ENCODE measurements at regions not wholly inside any gene's neighbourhood (a gene's known extent, or its start where the extent isn't known, plus 50 kb on each side); places are given as distances from the start of the nearest gene placed in this dataset.

GRCh38 chr6:153816366-153816765 lies 222.7 kb upstream of the OPRM1 start:
- Histone ChIP-seq H3K4me3 (no peak overlapping the region), H3K27me3 (no peaks in the 10 kb centered on the region), H3K27ac (no peak overlapping the region), H3K4me1 (no peaks in the 10 kb centered on the region), H3K36me3 (no peaks in the 10 kb centered on the region), H3K9me3 (peaks cover 0 to 5% (median 0%) of the 10 kb centered on the region in 4 donors)
- ATAC-seq (ENCODE audit: low FRiP score in 2 of 2): no peak
- no peak for DNase-seq
- TF ChIP-seq POLR2AphosphoS5 (IDR thresholded peaks at IDR 0.05): no peak
- no peak for TF ChIP-seq EP300 (IDR thresholded peaks at IDR 0.05)
- no peak for TF ChIP-seq POLR2A (IDR thresholded peaks at IDR 0.05)
- TF ChIP-seq, protein P1, sequence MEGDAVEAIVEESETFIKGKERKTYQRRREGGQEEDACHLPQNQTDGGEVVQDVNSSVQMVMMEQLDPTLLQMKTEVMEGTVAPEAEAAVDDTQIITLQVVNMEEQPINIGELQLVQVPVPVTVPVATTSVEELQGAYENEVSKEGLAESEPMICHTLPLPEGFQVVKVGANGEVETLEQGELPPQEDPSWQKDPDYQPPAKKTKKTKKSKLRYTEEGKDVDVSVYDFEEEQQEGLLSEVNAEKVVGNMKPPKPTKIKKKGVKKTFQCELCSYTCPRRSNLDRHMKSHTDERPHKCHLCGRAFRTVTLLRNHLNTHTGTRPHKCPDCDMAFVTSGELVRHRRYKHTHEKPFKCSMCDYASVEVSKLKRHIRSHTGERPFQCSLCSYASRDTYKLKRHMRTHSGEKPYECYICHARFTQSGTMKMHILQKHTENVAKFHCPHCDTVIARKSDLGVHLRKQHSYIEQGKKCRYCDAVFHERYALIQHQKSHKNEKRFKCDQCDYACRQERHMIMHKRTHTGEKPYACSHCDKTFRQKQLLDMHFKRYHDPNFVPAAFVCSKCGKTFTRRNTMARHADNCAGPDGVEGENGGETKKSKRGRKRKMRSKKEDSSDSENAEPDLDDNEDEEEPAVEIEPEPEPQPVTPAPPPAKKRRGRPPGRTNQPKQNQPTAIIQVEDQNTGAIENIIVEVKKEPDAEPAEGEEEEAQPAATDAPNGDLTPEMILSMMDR (IDR thresholded peaks at IDR 0.05): no peak
- WGBS, 2 donors: 32 to 43% methylated on average over 3 of the region's 3 CpGs

- Histone ChIP-seq H3K36me3 (no peaks in the 10 kb centered on the region), H3K4me3 (no peak overlapping the region), H3K9me3 (peaks cover 0 to 5% (median 0%) of the 10 kb centered on the region in 4 donors), H3K4me1 (no peaks in the 10 kb centered on the region), H3K27me3 (no peaks in the 10 kb centered on the region), H3K27ac (no peak overlapping the region)
- no peak for DNase-seq
- ATAC-seq (ENCODE audit: low FRiP score in 2 of 2): no peak
- 18 to 39% methylated on average over 1 of the region's 1 CpG for WGBS, 2 donors
- no peak for TF ChIP-seq POLR2A (IDR thresholded peaks at IDR 0.05)
- no peak for TF ChIP-seq POLR2AphosphoS5 (IDR thresholded peaks at IDR 0.05)
- TF ChIP-seq, protein P1 (IDR thresholded peaks at IDR 0.05): no peak
- TF ChIP-seq EP300 (IDR thresholded peaks at IDR 0.05): no peak
Measured at GRCh38 chr6:153814136-153814535, 224.9 kb upstream of the OPRM1 start.

DNA sequence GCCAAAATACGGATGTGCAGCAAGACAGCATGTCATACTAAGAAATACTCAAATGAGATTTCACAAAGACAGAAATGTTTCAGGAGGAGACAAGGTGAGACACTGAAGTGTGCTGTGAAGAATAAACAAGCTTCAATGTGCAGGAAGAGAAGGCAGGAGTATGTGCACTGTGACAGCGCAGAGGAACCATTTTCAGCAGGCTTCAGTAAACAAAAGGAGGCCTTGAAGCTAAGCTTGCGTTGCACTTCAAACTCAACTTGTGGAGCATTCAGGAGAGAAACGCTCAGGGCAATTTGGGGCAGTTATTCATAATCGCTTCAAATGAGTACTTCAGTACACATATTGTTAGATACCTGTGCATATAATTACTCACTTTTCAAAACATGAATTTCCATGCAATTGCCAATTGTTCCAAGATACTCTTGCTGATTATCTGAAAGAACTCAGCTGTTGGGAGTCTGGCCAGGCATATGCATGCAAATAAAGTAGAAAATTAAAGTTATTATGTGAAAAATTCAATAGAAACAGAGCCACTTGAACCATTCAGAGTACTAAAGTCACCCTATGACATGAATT lies 234.2 kb upstream of the OPRM1 start:
- no peak for DNase-seq
- ATAC-seq (ENCODE audit: low FRiP score in 2 of 2): no peak
- Histone ChIP-seq H3K4me3 (no peak overlapping the region), H3K27ac (no peak overlapping the region), H3K4me1 (no peaks in the 10 kb centered on the region), H3K27me3 (no peaks in the 10 kb centered on the region), H3K36me3 (no peaks in the 10 kb centered on the region), H3K9me3 (no peaks in the 10 kb centered on the region)
- TF ChIP-seq POLR2A (IDR thresholded peaks at IDR 0.05) (no peak), POLR2AphosphoS5 (IDR thresholded peaks at IDR 0.05) (no peak), EP300 (IDR thresholded peaks at IDR 0.05) (no peak)
- TF ChIP-seq, protein P1 (IDR thresholded peaks at IDR 0.05): no peak
- 43 to 65% methylated on average over 5 of the region's 5 CpGs for WGBS, 2 donors

GRCh38 chr6:153801917-153802316 lies 237.1 kb upstream of the OPRM1 start:
- Histone ChIP-seq H3K36me3 (no peaks in the 10 kb centered on the region), H3K9me3 (no peaks in the 10 kb centered on the region), H3K4me3 (no peak overlapping the region), H3K4me1 (no peaks in the 10 kb centered on the region), H3K27me3 (no peaks in the 10 kb centered on the region), H3K27ac (no peak overlapping the region)
- 36 to 81% methylated on average over 2 of the region's 2 CpGs for WGBS, 2 donors
- ATAC-seq (ENCODE audit: low FRiP score in 2 of 2): no peak
- TF ChIP-seq POLR2AphosphoS5 (IDR thresholded peaks at IDR 0.05): no peak
- TF ChIP-seq, protein P1 (IDR thresholded peaks at IDR 0.05): no peak
- no peak for TF ChIP-seq EP300 (IDR thresholded peaks at IDR 0.05)
- TF ChIP-seq POLR2A (IDR thresholded peaks at IDR 0.05): no peak
- DNase-seq: no peak

DNA sequence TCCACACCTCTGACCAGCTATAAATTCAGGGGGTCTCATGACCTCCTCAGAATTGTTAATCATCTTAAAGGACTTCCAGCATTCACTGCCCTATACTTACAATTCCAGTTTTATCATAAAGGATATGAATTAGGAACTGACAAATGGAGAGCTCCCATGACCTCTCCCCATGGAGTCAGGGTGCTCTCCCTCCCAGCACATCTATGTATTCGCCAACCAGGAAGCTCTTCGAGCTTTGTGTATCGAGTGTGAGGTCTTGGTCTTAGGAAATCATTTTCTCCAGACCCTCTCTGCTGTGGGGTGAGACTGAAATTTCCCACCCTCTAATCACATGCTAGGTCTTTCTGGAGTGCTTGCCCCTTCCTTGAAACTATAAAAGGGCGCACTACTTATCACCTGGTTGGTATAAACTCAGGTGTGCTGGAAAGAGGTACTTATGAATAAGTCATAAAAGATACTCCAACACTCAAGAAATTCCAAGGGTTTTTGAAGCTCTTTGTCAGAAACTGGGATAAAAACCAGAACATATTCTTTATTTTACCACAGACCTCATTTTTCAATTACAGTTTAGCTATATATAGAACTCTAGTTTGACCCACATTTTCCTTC lies 238.4 kb upstream of the OPRM1 start:
- no peak for TF ChIP-seq EP300 (IDR thresholded peaks at IDR 0.05)
- no peak for TF ChIP-seq POLR2A (IDR thresholded peaks at IDR 0.05)
- TF ChIP-seq, protein P1 (IDR thresholded peaks at IDR 0.05): no peak
- no peak for TF ChIP-seq POLR2AphosphoS5 (IDR thresholded peaks at IDR 0.05)
- H3K27ac ChIP-seq: no peak overlapping the region
- no peaks in the 10 kb centered on the region for H3K36me3 ChIP-seq
- no peak for ATAC-seq (ENCODE audit: low FRiP score in 2 of 2)
- no peaks in the 10 kb centered on the region for H3K27me3 ChIP-seq
- H3K4me3 ChIP-seq: no peak overlapping the region
- no peaks in the 10 kb centered on the region for H3K4me1 ChIP-seq
- no peak for DNase-seq
- H3K9me3 ChIP-seq: no peaks in the 10 kb centered on the region
- WGBS, 2 donors: 60 to 66% methylated on average over 4 of the region's 4 CpGs
